Brain microvascular endothelial cell (primary cell): ENCODE measurements at regions not wholly inside any gene's neighbourhood (a gene's known extent, or its start where the extent isn't known, plus 50 kb on each side); places are given as distances from the start of the nearest gene placed in this dataset.
"Not testable (repeated sequence)": the region's sequence is repeated elsewhere in the genome, so short reads cannot be mapped to it uniquely, and the experiment has no call there.

Experiments used
- DNase-seq: peaks from one replicate; pipeline ENCODE4 v3.0.0-alpha.2; 2020
- H3K27ac ChIP-seq: fragments of 250-450 bp; sonication (Bioruptor Pico); 2 replicates; pipeline ENCODE4 v1.5.1; 2020; ENCODE audit warnings: mild to moderate bottlenecking, moderate library complexity
- H3K27me3 ChIP-seq: fragments of 250-450 bp; sonication (Bioruptor Pico); replicated peaks from 2 replicates; pipeline ENCODE4 v1.5.1; 2020; ENCODE audit warnings: mild to moderate bottlenecking
- H3K36me3 ChIP-seq: fragments of 250-450 bp; sonication (Bioruptor Pico); replicated peaks from 2 replicates; pipeline ENCODE4 v1.5.1; 2020; ENCODE audit warnings: mild to moderate bottlenecking
- H3K4me3 ChIP-seq: 2 replicates; pipeline ENCODE4 v1.5.1; 2011; ENCODE audit warnings: low read depth, mild to moderate bottlenecking, control low read depth, low read length, moderate library complexity
- CTCF ChIP-seq: IDR thresholded peaks from 2 replicates; pipeline ENCODE4 v1.5.1; 2011; ENCODE audit warnings: low read depth, mild to moderate bottlenecking, moderate library complexity, low read length, control low read depth, inconsistent platforms; ENCODE audit errors: missing control alignments
- in situ Hi-C: cut with HindIII; loops from 2 replicates; pipeline ENCODE4 v1.10.0; 2017; ENCODE audit warnings: low sequenced_read_pairs, low pct_ligation_motif_present

GRCh38 chr7:19293431-19293830, 148.2 kb upstream of the FERD3L start:
- Histone ChIP-seq H3K36me3 (no peaks in the 10 kb centered on the region), H3K4me3 (no peak overlapping the region), H3K27me3 (no peaks in the 10 kb centered on the region), H3K27ac (no peak overlapping the region)
- in situ Hi-C loops = no loop called here
- no peak for TF ChIP-seq CTCF
- no peak for DNase-seq

GRCh38 chr7:19290968-19291367, 145.7 kb upstream of the FERD3L start:
- in situ Hi-C loops = no loop called here
- H3K27me3 ChIP-seq = no peaks in the 10 kb centered on the region
- no peaks in the 10 kb centered on the region for H3K36me3 ChIP-seq
- H3K27ac ChIP-seq = no peak overlapping the region
- TF ChIP-seq CTCF = no peak
- no peak for DNase-seq
- no peak overlapping the region for H3K4me3 ChIP-seq

- in situ Hi-C loops = no loop called here
- no peak for DNase-seq
- TF ChIP-seq CTCF = no peak
- Histone ChIP-seq H3K27ac (no peak overlapping the region), H3K27me3 (no peaks in the 10 kb centered on the region), H3K4me3 (no peak overlapping the region), H3K36me3 (no peaks in the 10 kb centered on the region)
Observed at GRCh38 chr7:19290066-19290465, 144.8 kb upstream of the FERD3L start.

- in situ Hi-C loops = no loop called here
- DNase-seq = no peak
- Histone ChIP-seq H3K36me3 (no peaks in the 10 kb centered on the region), H3K4me3 (no peak overlapping the region), H3K27ac (no peak overlapping the region), H3K27me3 (no peaks in the 10 kb centered on the region)
- no peak for TF ChIP-seq CTCF
Observed at GRCh38 chr7:19284596-19285300, 139.5 kb upstream of the FERD3L start.

GRCh38 chr7:19284136-19284535, 138.9 kb upstream of the FERD3L start:
- H3K36me3 ChIP-seq = no peaks in the 10 kb centered on the region
- no peak overlapping the region for H3K4me3 ChIP-seq
- in situ Hi-C loops = no loop called here
- TF ChIP-seq CTCF = no peak
- no peak for DNase-seq
- no peak overlapping the region for H3K27ac ChIP-seq
- no peaks in the 10 kb centered on the region for H3K27me3 ChIP-seq

GRCh38 chr7:19275000-19275399, 129.8 kb upstream of the FERD3L start:
- no peak for TF ChIP-seq CTCF
- in situ Hi-C loops = no loop called here
- Histone ChIP-seq H3K36me3 (no peaks in the 10 kb centered on the region), H3K27ac (no peak overlapping the region), H3K4me3 (no peak overlapping the region), H3K27me3 (no peaks in the 10 kb centered on the region)
- DNase-seq = no peak

- in situ Hi-C loops, DNase-seq, H3K27ac ChIP-seq: not testable (repeated sequence)
Observed at GRCh38 chr7:19272329-19272728, 127.1 kb upstream of the FERD3L start.

More at GRCh38 chr7:19272329-19272728, 127.1 kb upstream of the FERD3L start:
- not testable (repeated sequence) for H3K4me3 ChIP-seq, H3K27me3 ChIP-seq, H3K36me3 ChIP-seq
